Panc1 (cell line): ENCODE measurements at regions not wholly inside any gene's neighbourhood (a gene's known extent, or its start where the extent isn't known, plus 50 kb on each side); places are given as distances from the start of the nearest gene placed in this dataset.

Experiments used
- ATAC-seq: fragments of 200-7000 bp; cut with Tn5 transposase; 2 replicates; pipeline ENCODE4 v1.9.1; 2020; ENCODE audit warnings: mild to moderate bottlenecking, moderate library complexity
- BruUV-seq: library from RNA; stranded (reverse); fragments of 400-500 nt; replicated peaks from 2 replicates; lab custom pipeline; 2021; lab: Mats Ljungman, UMichigan
- CTCF ChIA-PET: fragments of 300-600 bp; sonication (Branson Sonifier 250); formaldehyde crosslinking; loops from one replicate; lab custom pipeline; 2022; ENCODE audit warnings: antibody characterized with exemption; lab: Charles Lee
- POLR2A ChIA-PET: fragments of 300-600 bp; sonication (Branson Sonifier 250); formaldehyde crosslinking; loops from one replicate; lab custom pipeline; 2022; ENCODE audit warnings: antibody characterized with exemption; lab: Charles Lee
- DNase-seq: peaks from one replicate; pipeline ENCODE4 v3.0.0-alpha.2; 2010; ENCODE audit warnings: low read depth, low spot score
- H3K27ac ChIP-seq: 2 replicates; pipeline ENCODE4 v1.5.1; 2011; ENCODE audit warnings: mild to moderate bottlenecking, low read length, inconsistent platforms
- H3K27me3 ChIP-seq: fragments of 200-500 bp; sonication (Bioruptor generic); 2 replicates; pipeline ENCODE4 v1.6.0; 2014; ENCODE audit warnings: low read length, inconsistent platforms; ENCODE audit not compliant: control insufficient read depth, insufficient read depth
- H3K36me3 ChIP-seq: fragments of 200-500 bp; sonication (Bioruptor generic); 2 replicates; pipeline ENCODE4 v1.5.1; 2014; ENCODE audit warnings: inconsistent platforms, mild to moderate bottlenecking, low read length, moderate library complexity; ENCODE audit not compliant: control insufficient read depth, insufficient read depth
- H3K4me1 ChIP-seq: 2 replicates; pipeline ENCODE4 v1.5.1; 2011; ENCODE audit warnings: inconsistent platforms, mild to moderate bottlenecking, low read length, moderate library complexity; ENCODE audit not compliant: control insufficient read depth, insufficient read depth
- H3K4me3 ChIP-seq, 2 experiments: 2 replicates each; pipeline ENCODE4 v1.5.1; 2011 to 2012; ENCODE audit warnings: low read depth in 2 of 2, low read length in 2 of 2, mild to moderate bottlenecking in 2 of 2, inconsistent platforms in 1 of 2, moderate library complexity in 1 of 2
- H3K9me3 ChIP-seq: fragments of 200-500 bp; sonication (Bioruptor generic); 2 replicates; pipeline ENCODE4 v1.5.1; 2014; ENCODE audit warnings: low read depth, mild to moderate bottlenecking, inconsistent platforms, low read length, moderate library complexity; ENCODE audit not compliant: control insufficient read depth, insufficient read depth
- POLR2AphosphoS5 ChIP-seq: IDR thresholded peaks from 2 replicates; pipeline ENCODE4 v1.6.1; 2012; ENCODE audit warnings: mild to moderate bottlenecking, low read depth, low read length, moderate library complexity
- SIN3A ChIP-seq: IDR thresholded peaks from 2 replicates; pipeline ENCODE4 v1.6.1; 2012; ENCODE audit warnings: low read depth, mild to moderate bottlenecking, low read length, moderate library complexity, borderline replicate concordance; ENCODE audit not compliant: insufficient read depth
- TCF7L2 ChIP-seq: IDR thresholded peaks from 2 replicates; pipeline ENCODE4 v1.6.1; 2011; ENCODE audit warnings: mild to moderate bottlenecking, low read depth, low read length, inconsistent platforms
- in situ Hi-C: cut with HindIII; loops from 2 replicates; pipeline ENCODE4 v1.10.0; 2016; ENCODE audit warnings: low sequenced_read_pairs, low pct_unique_long_range_greater_than_20kb
- intact Hi-C: fragments of 100-400 bp; cut with micrococcal nuclease; formaldehyde crosslinking; loops from one replicate; pipeline ENCODE4 v1.10.0; 2022; ENCODE audit not compliant: unreplicated experiment
- TF ChIP-seq, protein P1 (sequence below), 2 experiments: IDR thresholded peaks; 2 replicates each; pipeline ENCODE4 v1.6.1; 2011 to 2012; ENCODE audit warnings: low read depth in 2 of 2, control low read depth in 1 of 2, low read length in 1 of 2, mild to moderate bottlenecking in 1 of 2, moderate library complexity in 1 of 2; ENCODE audit not compliant: insufficient read depth in 1 of 2
- TF ChIP-seq, protein P2 (sequence below): fragments of 450-650 bp; IDR thresholded peaks from 2 replicates; pipeline ENCODE4 v1.5.1; 2017; ENCODE audit warnings: mild to moderate bottlenecking

- ATAC-seq (no peak), DNase-seq (no peak)
- POLR2A ChIA-PET, result no interaction called here
- Histone ChIP-seq H3K36me3 (no peaks in the 10 kb centered on the region), H3K27ac (no peak overlapping the region), H3K4me3 (no peak overlapping the region), H3K4me1 (no peaks in the 10 kb centered on the region), H3K27me3 (no peaks in the 10 kb centered on the region), H3K9me3 (no peaks in the 10 kb centered on the region)
- in situ Hi-C loops, result no loop called here
- BruUV-seq, result no TSS peak
- TF ChIP-seq TCF7L2, result no peak
- TF ChIP-seq, protein P1, sequence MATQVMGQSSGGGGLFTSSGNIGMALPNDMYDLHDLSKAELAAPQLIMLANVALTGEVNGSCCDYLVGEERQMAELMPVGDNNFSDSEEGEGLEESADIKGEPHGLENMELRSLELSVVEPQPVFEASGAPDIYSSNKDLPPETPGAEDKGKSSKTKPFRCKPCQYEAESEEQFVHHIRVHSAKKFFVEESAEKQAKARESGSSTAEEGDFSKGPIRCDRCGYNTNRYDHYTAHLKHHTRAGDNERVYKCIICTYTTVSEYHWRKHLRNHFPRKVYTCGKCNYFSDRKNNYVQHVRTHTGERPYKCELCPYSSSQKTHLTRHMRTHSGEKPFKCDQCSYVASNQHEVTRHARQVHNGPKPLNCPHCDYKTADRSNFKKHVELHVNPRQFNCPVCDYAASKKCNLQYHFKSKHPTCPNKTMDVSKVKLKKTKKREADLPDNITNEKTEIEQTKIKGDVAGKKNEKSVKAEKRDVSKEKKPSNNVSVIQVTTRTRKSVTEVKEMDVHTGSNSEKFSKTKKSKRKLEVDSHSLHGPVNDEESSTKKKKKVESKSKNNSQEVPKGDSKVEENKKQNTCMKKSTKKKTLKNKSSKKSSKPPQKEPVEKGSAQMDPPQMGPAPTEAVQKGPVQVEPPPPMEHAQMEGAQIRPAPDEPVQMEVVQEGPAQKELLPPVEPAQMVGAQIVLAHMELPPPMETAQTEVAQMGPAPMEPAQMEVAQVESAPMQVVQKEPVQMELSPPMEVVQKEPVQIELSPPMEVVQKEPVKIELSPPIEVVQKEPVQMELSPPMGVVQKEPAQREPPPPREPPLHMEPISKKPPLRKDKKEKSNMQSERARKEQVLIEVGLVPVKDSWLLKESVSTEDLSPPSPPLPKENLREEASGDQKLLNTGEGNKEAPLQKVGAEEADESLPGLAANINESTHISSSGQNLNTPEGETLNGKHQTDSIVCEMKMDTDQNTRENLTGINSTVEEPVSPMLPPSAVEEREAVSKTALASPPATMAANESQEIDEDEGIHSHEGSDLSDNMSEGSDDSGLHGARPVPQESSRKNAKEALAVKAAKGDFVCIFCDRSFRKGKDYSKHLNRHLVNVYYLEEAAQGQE (IDR thresholded peaks at IDR 0.05; ENCODE audit: insufficient read depth in 1 of 2, low read depth in 2 of 2, low read length in 1 of 2), result no peak
- no peak for TF ChIP-seq POLR2AphosphoS5
- no peak for TF ChIP-seq SIN3A
- TF ChIP-seq, protein P2, sequence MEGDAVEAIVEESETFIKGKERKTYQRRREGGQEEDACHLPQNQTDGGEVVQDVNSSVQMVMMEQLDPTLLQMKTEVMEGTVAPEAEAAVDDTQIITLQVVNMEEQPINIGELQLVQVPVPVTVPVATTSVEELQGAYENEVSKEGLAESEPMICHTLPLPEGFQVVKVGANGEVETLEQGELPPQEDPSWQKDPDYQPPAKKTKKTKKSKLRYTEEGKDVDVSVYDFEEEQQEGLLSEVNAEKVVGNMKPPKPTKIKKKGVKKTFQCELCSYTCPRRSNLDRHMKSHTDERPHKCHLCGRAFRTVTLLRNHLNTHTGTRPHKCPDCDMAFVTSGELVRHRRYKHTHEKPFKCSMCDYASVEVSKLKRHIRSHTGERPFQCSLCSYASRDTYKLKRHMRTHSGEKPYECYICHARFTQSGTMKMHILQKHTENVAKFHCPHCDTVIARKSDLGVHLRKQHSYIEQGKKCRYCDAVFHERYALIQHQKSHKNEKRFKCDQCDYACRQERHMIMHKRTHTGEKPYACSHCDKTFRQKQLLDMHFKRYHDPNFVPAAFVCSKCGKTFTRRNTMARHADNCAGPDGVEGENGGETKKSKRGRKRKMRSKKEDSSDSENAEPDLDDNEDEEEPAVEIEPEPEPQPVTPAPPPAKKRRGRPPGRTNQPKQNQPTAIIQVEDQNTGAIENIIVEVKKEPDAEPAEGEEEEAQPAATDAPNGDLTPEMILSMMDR, result no peak
- CTCF ChIA-PET, result no interaction called here
- intact Hi-C loops, result no loop called here
Measured at GRCh38 chr4:166259081-166259480, 386.0 kb downstream of the TLL1 start.

DNA sequence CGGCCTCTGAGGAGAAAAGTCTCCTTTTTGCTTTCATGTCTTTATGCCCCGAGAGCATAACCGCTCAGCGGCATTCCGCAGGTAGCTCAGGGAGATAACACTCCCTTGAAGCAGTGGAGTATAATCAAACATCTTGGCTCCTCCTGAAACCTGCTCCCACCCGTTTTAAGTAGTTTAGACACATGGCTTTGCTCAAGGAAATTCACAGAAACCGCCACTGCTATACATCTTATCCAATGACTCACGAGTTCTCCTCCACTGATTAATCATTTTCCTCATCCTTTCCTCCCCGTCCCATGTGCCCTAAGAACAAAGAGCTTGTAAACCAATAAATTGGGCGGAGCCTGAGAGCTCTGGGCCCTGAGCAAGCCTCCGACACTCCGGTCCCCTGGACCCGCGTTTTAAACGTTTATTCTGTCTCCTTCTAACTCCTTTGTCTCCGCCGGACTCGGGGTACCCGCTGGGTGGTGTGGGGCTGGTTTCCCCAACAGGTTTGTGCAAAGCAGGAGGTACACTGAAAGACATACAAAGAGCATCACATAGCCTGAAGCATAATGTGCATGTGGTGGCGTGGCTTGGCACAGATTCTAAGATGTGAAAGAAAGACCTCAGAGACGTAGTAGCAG, 401.2 kb downstream of the TLL1 start:
- H3K27ac ChIP-seq, result no peak overlapping the region
- CTCF ChIA-PET, result no interaction called here
- intact Hi-C loops, result no loop called here
- H3K4me3 ChIP-seq, result no peak overlapping the region
- BruUV-seq, result no TSS peak
- TF ChIP-seq, protein P2, result no peak
- TF ChIP-seq TCF7L2 (no peak), POLR2AphosphoS5 (no peak), SIN3A (no peak)
- TF ChIP-seq, protein P1 (IDR thresholded peaks at IDR 0.05; ENCODE audit: insufficient read depth in 1 of 2, low read depth in 2 of 2, low read length in 1 of 2), result no peak
- H3K9me3 ChIP-seq, result no peaks in the 10 kb centered on the region
- in situ Hi-C loops, result no loop called here
- no peak for ATAC-seq
- no peaks in the 10 kb centered on the region for H3K27me3 ChIP-seq
- DNase-seq, result no peak
- no peaks in the 10 kb centered on the region for H3K4me1 ChIP-seq
- no peaks in the 10 kb centered on the region for H3K36me3 ChIP-seq
- POLR2A ChIA-PET, result no interaction called here
